Stomach (tissue), 4 donors: ENCODE measurements at regions not wholly inside any gene's neighbourhood (a gene's known extent, or its start where the extent isn't known, plus 50 kb on each side); places are given as distances from the start of the nearest gene placed in this dataset.

ENCODE experiments used
- EP300 ChIP-seq: sonication (generic); formaldehyde crosslinking; IDR thresholded peaks from one replicate; pipeline ENCODE4 v1.6.1; 2017; ENCODE audit warnings: antibody characterized with exemption
- POLR2A ChIP-seq, 4 donors: fragments of 450-650 bp; IDR thresholded peaks; one replicate each; pipeline ENCODE4 v1.6.1; 2016; ENCODE audit warnings: antibody characterized with exemption in 4 of 4, control low read depth in 2 of 4, mild to moderate bottlenecking in 1 of 4, moderate library complexity in 1 of 4
- POLR2AphosphoS5 ChIP-seq, 3 donors: sonication (generic); formaldehyde crosslinking; IDR thresholded peaks; one replicate each; pipeline ENCODE4 v1.6.1; 2016; ENCODE audit warnings: antibody characterized with exemption in 3 of 3
- TF ChIP-seq, protein P1 (sequence below), 7 experiments: fragments of 450-650 bp in 4 of 7; fragments of 200-600 bp in 3 of 7; sonication (generic) in 3 of 7; IDR thresholded peaks; one replicate each; pipeline ENCODE4 v1.5.1; 2016 to 2019; ENCODE audit warnings: antibody characterized with exemption in 7 of 7, control low read depth in 2 of 7, mild to moderate bottlenecking in 1 of 7

DNA sequence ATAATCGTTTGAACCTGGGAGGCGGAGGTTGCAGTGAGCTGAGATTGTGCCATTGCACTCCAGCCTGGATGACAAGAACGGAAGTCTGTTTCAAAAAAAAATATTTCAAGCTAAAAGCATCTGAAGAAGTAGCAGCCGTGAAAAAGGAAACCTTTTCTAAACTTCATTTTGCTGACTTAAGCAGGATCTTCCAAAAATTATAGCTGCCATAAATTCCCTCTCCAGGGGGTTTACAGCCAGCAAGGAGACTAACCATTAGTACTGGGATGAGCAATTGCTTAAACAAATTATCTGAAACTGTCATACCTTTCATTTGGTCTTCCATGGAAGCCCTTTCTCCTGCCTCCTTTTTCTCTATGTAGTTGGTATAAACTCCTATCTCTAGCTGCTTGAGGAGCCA is 69.9 kb upstream of the TSC22D1 start:
- TF ChIP-seq, protein P1, sequence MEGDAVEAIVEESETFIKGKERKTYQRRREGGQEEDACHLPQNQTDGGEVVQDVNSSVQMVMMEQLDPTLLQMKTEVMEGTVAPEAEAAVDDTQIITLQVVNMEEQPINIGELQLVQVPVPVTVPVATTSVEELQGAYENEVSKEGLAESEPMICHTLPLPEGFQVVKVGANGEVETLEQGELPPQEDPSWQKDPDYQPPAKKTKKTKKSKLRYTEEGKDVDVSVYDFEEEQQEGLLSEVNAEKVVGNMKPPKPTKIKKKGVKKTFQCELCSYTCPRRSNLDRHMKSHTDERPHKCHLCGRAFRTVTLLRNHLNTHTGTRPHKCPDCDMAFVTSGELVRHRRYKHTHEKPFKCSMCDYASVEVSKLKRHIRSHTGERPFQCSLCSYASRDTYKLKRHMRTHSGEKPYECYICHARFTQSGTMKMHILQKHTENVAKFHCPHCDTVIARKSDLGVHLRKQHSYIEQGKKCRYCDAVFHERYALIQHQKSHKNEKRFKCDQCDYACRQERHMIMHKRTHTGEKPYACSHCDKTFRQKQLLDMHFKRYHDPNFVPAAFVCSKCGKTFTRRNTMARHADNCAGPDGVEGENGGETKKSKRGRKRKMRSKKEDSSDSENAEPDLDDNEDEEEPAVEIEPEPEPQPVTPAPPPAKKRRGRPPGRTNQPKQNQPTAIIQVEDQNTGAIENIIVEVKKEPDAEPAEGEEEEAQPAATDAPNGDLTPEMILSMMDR (IDR thresholded peaks at IDR 0.05): no peak
- no peak for TF ChIP-seq EP300
- TF ChIP-seq POLR2A (IDR thresholded peaks at IDR 0.05): no peak
- no peak for TF ChIP-seq POLR2AphosphoS5 (IDR thresholded peaks at IDR 0.05)
